Spleen (tissue), 7 donors: ENCODE measurements at regions not wholly inside any gene's neighbourhood (a gene's known extent, or its start where the extent isn't known, plus 50 kb on each side); places are given as distances from the start of the nearest gene placed in this dataset.

Source experiments
- POLR2A ChIP-seq, 3 donors: fragments of 450-650 bp; IDR thresholded peaks; one replicate each; pipeline ENCODE4 v1.5.1; 2017; ENCODE audit warnings: antibody characterized with exemption in 3 of 3, mild to moderate bottlenecking in 1 of 3
- POLR2AphosphoS5 ChIP-seq, 3 donors: sonication (generic); formaldehyde crosslinking; IDR thresholded peaks; one replicate each; pipeline ENCODE4 v1.5.1; 2017; ENCODE audit warnings: antibody characterized with exemption in 3 of 3
- TF ChIP-seq, protein P1 (sequence below), 11 experiments: fragments of 200-600 bp in 7 of 11; fragments of 450-650 bp in 4 of 11; sonication (generic) in 4 of 11; IDR thresholded peaks in 8 of 11; conservative IDR thresholded peaks in 3 of 11; 1 replicate in 7 of 11; 2 replicates in 4 of 11; pipeline versions ENCODE4 v1.4.0 to v1.8.0; 2016 to 2021; ENCODE audit warnings: antibody characterized with exemption in 11 of 11, inconsistent platforms in 4 of 11, mild to moderate bottlenecking in 1 of 11
- donor health status: DM: no; HTN: no; CAD: no; lungs with moderate emphysema.
- donor health status: DM: no; HTN: no; CAD: no.
- donor health status: DM: no; HTN: no; CAD: no.

DNA sequence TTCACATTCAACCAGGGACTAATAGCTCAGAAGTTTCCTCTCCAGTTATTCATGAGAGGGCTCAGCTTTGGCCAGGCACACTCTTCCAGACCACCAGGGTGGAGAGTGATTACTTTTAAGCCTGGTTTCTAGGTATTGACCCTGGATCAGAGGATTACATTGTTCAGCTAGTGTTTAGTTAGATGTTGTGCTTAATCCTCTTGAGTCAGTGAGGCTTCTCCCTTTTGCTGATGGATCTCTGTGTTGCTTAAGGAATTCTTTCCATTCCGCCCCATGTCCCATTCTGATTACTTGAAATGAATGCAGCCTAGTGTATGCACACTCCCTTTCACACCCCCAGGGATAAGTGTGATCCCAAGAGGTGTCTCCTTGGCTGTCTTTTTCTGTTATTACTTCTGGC lies 271.7 kb upstream of the ANO5 start:
- TF ChIP-seq POLR2AphosphoS5 (IDR thresholded peaks at IDR 0.05) = no peak
- TF ChIP-seq, protein P1, sequence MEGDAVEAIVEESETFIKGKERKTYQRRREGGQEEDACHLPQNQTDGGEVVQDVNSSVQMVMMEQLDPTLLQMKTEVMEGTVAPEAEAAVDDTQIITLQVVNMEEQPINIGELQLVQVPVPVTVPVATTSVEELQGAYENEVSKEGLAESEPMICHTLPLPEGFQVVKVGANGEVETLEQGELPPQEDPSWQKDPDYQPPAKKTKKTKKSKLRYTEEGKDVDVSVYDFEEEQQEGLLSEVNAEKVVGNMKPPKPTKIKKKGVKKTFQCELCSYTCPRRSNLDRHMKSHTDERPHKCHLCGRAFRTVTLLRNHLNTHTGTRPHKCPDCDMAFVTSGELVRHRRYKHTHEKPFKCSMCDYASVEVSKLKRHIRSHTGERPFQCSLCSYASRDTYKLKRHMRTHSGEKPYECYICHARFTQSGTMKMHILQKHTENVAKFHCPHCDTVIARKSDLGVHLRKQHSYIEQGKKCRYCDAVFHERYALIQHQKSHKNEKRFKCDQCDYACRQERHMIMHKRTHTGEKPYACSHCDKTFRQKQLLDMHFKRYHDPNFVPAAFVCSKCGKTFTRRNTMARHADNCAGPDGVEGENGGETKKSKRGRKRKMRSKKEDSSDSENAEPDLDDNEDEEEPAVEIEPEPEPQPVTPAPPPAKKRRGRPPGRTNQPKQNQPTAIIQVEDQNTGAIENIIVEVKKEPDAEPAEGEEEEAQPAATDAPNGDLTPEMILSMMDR (IDR thresholded peaks at IDR 0.05 in 8 of 11, conservative IDR thresholded peaks at IDR 0.05 in 3 of 11) = no peak
- TF ChIP-seq POLR2A (IDR thresholded peaks at IDR 0.05) = no peak
